T1000 (cell line): ENCODE measurements at regions not wholly inside any gene's neighbourhood (a gene's known extent, or its start where the extent isn't known, plus 50 kb on each side); places are given as distances from the start of the nearest gene placed in this dataset.
A peak's percentile ranks its signal among the peaks of the same experiment; 100 is the strongest.

Experiments used
- DNase-seq: peaks from one replicate; lab custom pipeline; 2025; ENCODE audit warnings: mixed read lengths; lab: John Stamatoyannopoulos, UW

- no peak for DNase-seq
These were observed 193.0 kb upstream of the IRX3 start for GRCh38 chr16:54479546-54479945.

GRCh38 chr16:54477714-54478113 lies 191.1 kb upstream of the IRX3 start:
- DNase-seq, result no peak

DNA sequence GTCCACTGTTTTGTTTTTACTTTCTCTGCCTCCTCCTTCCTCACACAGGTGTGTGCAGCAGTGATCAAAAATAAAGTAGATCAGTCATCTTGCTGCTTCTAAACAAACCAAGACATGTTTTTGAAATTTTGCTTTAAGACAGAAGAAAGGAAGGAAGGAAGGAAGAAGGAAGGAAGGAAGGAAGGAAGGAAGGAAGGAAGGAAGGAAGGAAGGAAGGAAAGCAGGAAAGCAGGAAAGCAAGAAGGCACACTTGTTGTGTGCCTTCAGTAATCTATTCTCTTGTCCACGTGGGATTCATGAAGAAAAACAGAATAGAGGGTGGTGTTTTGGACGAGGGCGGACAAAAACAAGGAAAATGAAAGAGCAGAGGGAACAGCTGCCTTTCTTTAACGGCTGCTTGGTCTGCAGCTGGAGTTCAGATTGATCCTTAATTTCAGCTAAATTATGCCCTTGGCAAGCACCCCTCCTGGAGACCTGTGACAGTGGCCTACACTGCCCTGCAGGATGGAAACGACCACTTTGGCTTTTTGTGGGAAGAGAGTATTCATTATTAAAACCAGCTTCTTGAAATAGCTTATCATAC lies 188.5 kb upstream of the IRX3 start:
- no peak for DNase-seq

DNA sequence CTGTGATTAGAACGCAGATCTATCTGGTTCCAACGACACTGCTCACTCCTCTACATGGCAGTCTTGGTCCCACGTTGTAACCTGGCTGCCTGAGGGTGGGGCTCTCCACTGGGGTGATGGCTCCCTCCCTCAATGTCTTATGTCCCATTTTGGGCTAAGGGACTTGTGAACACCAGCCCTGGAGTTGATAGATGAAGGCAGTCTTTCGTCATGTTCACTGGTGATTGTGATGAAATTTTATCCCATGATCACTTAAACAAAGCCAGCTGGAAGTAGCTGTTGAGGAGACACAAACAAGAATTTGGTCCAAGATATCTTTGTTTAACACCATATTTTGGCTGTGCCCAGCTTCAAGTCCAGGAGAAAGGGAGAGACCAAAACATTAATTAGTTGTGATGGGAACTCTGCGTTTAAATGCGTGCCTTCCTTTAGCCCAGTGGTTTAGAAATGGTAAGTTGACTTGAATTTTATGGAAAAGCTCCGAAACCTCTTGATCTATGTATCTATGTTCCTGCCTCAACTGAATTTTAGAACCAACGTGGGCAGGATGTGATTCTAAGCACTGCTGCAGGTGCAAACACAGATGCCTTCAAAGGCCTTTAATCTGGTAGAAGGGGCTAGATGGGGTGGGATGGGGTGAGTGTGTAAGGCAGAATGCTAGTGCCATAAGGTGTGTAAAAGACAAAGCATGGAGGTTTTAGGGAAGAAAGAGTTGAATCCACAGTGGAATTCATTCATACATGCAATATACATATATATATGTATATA lies 186.8 kb upstream of the IRX3 start:
- DNase-seq, result no peak

DNA sequence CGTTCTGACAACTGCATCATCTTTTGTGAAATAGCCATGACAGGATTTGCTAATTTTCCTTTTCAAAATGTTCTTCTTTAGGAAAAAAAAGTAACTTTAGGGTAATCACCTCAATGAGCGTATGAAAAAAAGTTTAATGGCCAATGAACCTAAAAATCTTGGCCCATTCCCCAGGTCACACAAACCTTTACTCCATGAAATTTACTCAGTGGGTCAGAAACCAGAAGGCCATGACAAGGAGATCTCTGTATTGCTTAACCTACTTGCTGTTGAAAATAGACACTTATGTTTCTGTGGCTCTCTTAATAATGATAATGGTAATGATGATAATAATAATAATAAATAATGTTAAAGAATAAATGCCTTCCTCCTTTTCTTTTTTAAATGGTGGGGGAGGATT lies 180.8 kb upstream of the IRX3 start:
- DNase-seq, result no peak

DNA sequence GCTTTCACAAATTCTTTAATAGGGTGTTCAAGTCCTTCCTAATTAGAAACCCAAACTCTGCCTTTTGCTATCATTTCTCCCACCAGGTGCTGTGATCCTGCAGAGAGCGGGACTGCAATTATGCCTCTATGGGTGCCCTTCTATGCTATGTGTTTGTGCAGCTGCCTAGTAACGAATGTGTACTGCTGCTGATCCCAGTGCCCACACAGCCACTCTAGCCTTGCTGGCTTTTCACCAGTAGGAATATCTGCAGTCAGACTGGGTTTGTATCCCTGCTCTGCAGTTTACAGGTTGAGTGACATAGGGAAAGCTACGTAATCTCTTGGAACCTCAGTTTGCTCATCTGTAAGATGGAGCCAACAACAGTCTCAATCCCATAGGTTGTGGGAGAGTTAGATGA lies 179.6 kb upstream of the IRX3 start:
- DNase-seq, result no peak

DNA sequence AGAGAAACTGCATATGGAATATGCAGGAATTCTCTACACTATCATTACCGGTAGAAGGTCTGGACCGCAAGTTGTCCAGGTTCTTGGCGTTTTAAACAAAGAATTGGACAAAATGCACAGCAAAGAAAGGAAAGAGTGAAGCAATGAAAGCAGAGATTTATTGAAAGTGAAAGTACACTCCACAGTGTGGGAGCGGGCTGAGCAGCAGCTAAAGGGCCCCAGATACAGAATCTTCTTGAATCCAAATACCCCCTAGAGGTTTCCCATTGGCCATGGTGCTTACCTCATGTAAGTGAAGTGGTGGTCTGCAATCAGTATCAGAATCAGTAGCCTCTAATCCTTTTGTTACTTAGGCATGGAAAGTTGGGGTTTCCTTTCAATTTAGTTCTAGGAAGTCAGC lies 178.5 kb upstream of the IRX3 start:
- DNase-seq, result no peak

GRCh38 chr16:54462771-54463170 lies 176.2 kb upstream of the IRX3 start:
- DNase-seq, result no peak

DNA sequence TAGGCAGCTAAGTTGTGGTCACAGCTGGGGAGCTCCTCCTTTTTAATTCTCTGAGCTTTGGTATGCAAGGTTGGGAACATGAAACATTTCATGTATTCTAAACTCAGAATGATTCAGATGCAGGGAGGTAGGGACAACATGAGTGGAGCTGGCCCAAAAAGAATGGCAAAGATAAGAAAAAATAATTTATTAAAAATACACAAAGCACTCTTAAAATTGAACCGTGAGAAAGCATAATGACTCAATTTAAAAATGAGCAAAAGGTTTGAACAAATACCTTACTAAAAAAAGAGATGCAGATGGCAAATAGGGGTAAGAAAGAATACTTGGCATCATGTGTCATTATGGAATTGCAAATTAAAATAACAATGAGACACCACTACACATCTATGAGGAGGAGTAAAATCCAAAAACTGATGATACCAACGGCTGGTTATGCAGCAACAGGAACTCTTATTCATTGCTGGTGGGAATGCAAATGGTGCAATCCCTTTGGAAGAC lies 175.6 kb upstream of the IRX3 start:
- no peak for DNase-seq

DNA sequence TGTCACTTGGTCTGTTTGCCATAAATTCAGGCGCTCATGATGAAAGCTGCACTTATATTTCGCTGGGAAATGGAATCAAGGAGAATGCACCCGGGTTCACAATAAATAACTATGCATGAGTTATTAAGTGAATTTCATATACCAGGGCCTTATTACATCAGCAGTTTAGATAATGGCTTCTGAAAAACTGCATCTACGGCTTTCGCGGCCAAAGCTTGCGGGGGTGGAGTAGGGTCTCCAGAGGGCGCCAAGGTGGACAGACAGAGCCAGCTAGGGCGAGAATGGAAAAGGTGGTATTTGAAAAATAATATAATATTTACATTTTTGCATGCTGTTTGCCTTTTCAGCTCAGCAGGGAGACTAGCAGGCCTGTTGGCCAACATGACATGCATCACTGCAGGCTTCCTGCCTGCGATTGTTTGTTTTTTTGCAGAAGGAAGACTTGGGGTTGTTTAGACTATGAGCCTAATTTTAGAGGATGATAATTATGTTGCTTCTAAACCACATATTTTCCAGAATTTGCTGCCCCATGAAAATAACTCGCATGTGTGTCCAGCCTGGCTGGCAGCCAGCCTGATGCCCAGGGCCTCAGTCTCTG lies 173.8 kb upstream of the IRX3 start:
- DNase-seq, result no peak

DNA sequence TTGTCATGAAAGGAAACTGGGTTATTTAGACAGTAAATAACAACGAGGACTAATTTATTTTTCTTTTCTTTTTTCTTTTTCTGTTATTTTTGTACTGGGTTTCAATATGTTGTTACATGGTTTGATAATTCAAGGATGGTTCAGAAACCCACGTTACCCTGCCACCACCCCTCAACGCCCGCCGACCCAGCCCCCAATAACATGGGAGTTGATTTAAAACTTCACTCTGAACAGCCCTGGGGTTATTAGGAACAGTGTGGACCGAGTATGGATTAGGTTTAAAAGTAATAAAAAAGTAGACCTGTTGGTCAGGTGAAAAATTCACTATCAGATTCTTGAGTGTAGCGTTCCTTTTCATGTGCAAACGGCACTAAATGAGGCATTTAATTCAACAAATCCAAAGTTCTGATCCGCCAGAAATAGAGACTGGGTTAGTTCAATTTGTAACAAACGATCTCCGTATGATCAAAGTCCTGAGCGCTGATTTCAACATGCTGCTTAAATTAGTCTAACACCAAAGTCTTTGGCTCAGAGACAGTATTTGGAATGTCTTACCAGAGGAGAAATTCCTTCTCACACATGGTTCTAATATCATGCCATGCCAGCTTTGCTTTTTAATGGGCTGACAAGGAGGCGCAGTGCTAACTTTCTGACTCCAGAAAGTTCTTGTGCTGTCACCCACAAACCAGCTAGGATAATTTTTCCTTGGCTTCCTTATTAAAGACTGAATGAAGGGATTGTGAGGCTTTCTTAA lies 173.1 kb upstream of the IRX3 start:
- no peak for DNase-seq

GRCh38 chr16:54458923-54459322 lies 172.3 kb upstream of the IRX3 start:
- DNase-seq, result no peak

DNA sequence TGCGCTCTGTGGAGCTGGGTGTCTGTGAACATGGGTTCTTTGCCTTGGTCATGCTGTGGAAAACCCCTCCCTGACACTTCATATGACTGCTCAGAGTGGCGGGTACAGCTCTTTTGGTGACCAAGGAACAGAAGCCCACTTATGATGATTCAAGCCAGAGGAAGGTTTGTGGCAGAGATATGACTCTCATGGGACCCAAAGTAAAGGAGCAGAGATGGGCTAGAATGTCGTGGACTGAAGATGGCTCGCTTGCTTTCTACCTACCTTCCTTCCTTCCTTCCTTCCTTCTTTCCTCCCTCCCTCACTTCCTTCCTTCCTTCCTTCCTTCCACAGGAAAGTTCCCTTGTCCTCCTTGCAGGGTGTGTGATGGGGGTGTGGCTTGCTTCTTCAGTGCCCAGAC lies 169.7 kb upstream of the IRX3 start:
- DNase-seq, result no peak

DNA sequence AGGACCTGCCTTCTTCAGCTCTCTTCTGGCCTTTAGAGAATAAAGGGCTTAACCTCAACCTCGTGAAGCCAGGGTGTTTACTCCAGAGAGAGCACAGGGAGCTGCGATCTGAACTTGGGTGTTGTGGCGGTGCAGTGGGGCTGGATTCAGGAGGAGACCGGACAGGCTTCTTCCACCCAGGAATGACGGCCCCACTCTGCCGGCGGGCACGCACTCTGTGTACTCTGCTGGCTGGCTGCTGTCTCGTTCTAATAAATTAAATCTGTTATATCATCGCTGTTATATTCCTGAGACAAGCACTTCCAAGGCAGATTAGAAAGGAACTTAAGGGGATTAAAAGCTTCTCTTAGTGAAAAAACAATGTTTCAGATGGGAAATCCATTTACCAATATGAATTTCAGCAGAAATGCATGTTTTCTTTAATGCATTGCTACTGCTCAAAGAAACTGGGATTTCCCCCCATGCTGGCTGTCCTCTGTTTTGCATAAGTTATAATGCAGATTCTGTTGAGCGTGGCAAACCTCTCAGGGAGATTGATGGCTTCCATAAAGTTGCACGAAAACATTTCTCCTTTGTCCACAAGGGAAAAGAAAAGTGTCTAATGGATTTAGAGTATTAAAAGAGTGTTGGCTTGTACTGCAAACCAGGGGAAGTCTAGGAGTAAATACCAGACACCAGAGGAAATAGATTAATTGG lies 168.6 kb upstream of the IRX3 start:
- DNase-seq, result no peak

DNA sequence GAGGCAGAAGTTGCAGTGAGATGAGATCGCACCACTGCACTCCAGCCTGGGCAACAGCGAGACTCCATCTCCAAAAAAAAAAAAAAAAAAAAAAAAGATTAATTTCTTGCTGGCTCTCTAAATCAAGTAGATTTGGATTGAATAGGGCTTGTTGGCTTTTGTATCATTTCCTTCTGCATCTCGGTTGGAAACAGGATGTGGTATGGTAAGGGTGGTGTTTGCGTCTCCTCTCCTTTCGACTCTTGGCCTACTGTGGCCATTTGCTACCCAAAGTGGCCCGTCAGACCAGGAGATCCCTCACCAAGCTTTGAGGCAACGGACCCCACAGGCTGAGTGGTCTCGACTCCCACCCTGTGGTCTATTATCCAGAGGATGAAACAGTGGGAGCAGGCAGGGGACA lies 168.0 kb upstream of the IRX3 start:
- no peak for DNase-seq

GRCh38 chr16:54453871-54454270 lies 167.3 kb upstream of the IRX3 start:
- no peak for DNase-seq

DNA sequence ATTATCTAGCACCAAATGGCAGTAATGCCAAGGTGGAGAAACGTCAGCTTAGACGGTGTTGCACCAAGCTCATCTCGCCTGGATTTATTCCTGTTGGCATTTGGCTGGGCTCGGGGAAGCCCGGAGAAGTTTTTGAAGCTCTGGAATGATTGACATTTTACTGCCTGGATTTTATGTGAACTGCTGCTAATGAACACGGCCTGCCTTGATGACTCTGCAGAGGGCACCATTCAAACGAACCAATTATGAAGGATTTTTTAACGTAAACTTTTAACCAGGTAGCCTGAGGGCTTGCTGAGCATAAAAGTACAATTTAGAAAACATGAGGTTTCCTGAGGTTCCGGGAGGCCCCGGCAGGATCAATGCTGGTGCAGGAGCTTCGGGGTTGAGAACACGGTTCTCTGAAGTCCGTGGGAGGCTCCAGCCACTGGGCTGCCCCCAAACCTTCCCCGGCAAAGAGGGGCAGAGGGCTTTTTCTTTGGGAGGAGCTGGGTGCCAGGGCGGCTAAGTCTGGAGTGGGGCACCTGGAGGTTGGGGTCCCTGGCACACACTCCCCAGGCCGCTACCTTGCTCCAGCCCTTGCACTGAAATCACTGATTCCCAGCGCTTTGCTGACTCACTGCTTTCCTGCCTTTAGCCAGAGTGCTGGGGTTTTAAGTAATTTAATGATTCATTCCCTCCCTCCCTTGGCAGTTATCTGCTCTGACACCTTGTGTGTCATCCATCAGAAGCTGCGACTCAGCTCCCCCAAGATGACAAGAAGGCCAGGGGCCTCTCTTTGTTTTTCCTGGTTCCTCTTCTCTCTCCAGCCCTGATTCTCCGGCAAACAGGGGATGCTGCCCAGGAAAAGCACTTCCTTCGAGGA lies 161.2 kb upstream of the IRX3 start:
- peak; percentile 27 for DNase-seq

DNA sequence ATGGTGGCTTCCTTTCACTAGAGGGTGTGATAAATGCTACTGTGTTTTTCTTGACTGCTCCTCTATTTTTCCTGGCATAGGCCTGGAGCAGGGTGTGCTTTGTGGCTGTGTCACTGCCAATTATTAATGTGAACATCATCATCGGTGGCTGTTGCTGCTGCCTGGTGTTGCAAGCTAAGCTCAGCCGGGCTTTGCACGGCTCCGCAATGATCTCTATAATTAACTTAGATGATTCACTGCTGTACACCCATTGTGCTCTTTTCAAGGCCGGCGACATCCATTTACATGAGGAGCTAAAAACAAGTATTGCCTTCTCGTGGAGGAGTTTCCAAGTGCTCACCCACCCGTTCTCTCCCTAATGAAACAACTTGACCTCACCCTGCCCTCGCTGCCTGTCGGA lies 160.1 kb upstream of the IRX3 start:
- no peak for DNase-seq

DNA sequence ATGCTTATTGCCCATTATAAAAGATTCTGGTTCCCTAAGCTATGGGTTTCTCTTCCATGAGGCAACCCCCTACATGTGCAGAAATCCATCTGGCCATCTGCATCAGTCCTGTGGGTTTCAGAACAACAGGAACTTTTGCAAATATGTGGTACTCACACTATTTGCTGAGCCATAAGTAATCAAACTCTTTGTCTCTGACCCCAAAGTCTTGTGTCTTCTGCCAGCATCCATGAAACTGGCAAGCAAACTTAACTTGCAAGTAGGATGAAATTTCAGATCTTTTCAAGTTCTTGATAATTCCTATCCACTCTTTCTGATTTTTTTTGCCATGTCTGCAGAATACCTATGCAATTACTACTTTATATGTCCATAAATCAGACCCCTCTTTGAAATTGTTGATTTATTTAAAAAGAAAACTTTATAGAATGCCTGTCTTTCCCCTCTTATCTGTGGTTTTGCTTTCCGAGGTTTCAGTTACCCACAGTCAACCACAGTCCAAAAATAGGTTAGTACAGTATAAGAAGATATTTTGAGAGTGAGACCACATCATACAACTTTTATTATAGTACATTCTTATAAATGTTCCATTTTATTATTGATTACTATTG lies 158.4 kb upstream of the IRX3 start:
- no peak for DNase-seq

- no peak for DNase-seq
These were observed 157.3 kb upstream of the IRX3 start for GRCh38 chr16:54443839-54444238.

DNA sequence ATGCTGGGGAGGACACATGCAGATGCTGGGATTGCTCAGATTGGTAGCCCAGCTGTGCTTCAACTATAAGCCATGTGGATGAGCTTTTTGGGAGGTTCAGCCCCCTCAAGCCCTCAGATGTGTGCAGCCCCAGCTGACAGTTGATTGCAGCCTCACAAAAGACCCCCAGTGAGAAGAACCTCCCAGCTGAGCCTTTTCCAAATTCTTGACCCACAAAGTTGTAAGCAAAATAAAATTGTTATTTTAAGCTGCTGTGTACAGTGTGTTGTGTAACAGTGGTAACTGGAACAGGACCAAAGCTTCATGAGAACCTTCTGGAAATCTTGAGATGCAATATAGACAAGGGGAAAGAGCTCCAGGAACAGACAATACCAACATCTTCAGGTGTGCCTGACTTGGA lies 156.8 kb upstream of the IRX3 start:
- DNase-seq, result no peak
